Spleen (tissue), 7 donors: ENCODE measurements at regions not wholly inside any gene's neighbourhood (a gene's known extent, or its start where the extent isn't known, plus 50 kb on each side); places are given as distances from the start of the nearest gene placed in this dataset.

Experiments used
- CTCF ChIP-seq, 11 experiments: fragments of 200-600 bp in 7 of 11; fragments of 450-650 bp in 4 of 11; sonication (generic) in 4 of 11; IDR thresholded peaks in 8 of 11; conservative IDR thresholded peaks in 3 of 11; 1 replicate in 7 of 11; 2 replicates in 4 of 11; pipeline versions ENCODE4 v1.4.0 to v1.8.0; 2016 to 2021; ENCODE audit warnings: antibody characterized with exemption in 11 of 11, inconsistent platforms in 4 of 11, mild to moderate bottlenecking in 1 of 11
- POLR2A ChIP-seq, 3 donors: fragments of 450-650 bp; IDR thresholded peaks; one replicate each; pipeline ENCODE4 v1.5.1; 2017; ENCODE audit warnings: antibody characterized with exemption in 3 of 3, mild to moderate bottlenecking in 1 of 3
- POLR2AphosphoS5 ChIP-seq, 3 donors: sonication (generic); formaldehyde crosslinking; IDR thresholded peaks; one replicate each; pipeline ENCODE4 v1.5.1; 2017; ENCODE audit warnings: antibody characterized with exemption in 3 of 3
- donor health status: DM: no; HTN: no; CAD: no; lungs with moderate emphysema.
- donor health status: DM: no; HTN: no; CAD: no.
- donor health status: DM: no; HTN: no; CAD: no.

DNA sequence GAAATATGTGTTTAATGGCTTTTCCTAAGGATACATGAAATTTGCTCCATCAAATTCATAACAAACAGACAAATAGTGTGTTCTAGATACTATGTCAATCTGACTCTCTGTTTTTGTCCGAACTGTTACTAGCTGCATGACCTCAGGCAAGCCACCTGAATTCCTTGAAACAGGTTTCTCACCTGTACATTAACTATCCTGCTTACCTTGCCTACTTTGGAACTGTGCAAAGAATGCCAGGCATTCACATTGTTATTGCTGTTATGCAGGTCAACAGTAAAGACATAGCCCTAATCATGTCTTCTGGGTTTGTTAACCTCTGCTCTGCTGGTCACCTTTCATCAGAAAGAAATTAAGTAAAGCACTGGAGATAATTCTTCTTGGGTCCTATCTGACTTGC lies 1283.9 kb upstream of the CELF2 start:
- TF ChIP-seq CTCF (IDR thresholded peaks at IDR 0.05 in 8 of 11, conservative IDR thresholded peaks at IDR 0.05 in 3 of 11): no peak
- no peak for TF ChIP-seq POLR2A (IDR thresholded peaks at IDR 0.05)
- no peak for TF ChIP-seq POLR2AphosphoS5 (IDR thresholded peaks at IDR 0.05)
